ENCODE measurements at regions not wholly inside any gene's neighbourhood (a gene's known extent, or its start where the extent isn't known, plus 50 kb on each side); places are given as distances from the start of the nearest gene placed in this dataset.

DNA sequence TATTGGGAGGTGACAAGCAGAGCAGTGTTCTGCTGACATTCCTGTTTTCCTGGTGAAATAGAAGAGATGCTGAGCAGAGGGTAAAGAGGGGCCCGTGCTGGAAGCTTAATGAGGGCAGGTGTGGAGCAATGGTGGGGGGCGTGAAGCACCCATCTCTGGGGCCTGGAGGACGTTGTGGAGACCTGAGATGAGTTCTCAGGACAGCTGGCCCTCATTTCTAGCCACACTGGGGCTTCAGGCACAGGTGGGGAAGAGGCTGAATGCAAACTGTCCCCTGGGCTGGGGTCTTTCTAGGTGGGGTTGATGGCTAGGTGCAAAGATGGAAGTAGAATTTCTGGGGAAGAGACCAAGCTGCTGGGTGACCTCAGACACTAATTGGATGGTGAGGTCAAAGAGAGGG, 274.2 kb upstream of the TCERG1L start:
- peak in 1 of 3 donors; percentile 9 for DNase-seq
- Histone ChIP-seq H3K27ac (no peak overlapping the region), H3K4me1 (no peaks in the 10 kb centered on the region), H3K4me3 (no peak overlapping the region), H3K9me3 (no peaks in the 10 kb centered on the region), H3K27me3 (no peaks in the 10 kb centered on the region), H3K36me3 (no peaks in the 10 kb centered on the region)
- TF ChIP-seq POLR2A (IDR thresholded peaks at IDR 0.05) = no peak
- TF ChIP-seq, protein P1, sequence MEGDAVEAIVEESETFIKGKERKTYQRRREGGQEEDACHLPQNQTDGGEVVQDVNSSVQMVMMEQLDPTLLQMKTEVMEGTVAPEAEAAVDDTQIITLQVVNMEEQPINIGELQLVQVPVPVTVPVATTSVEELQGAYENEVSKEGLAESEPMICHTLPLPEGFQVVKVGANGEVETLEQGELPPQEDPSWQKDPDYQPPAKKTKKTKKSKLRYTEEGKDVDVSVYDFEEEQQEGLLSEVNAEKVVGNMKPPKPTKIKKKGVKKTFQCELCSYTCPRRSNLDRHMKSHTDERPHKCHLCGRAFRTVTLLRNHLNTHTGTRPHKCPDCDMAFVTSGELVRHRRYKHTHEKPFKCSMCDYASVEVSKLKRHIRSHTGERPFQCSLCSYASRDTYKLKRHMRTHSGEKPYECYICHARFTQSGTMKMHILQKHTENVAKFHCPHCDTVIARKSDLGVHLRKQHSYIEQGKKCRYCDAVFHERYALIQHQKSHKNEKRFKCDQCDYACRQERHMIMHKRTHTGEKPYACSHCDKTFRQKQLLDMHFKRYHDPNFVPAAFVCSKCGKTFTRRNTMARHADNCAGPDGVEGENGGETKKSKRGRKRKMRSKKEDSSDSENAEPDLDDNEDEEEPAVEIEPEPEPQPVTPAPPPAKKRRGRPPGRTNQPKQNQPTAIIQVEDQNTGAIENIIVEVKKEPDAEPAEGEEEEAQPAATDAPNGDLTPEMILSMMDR (IDR thresholded peaks at IDR 0.05) = no peak

DNA sequence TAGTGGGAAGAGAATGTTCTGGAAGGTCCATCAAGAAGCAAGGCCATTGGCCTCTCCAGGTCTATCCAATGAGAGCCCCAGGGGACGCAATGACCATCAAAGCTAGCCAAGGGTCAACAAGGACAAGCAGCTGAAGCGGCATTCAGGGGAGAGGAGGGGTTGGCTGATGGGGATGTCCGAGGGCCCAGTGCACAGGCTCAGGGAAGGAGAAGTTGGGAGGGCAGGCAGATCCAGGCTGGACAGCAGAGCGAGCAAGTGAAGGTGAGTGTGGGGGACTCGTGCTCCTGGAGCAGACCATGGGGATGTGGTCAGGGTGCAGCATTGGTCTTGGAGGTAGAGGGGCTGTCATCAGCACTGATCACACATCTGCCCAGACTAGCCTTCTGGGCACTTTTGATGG, 275.4 kb upstream of the TCERG1L start:
- Histone ChIP-seq H3K4me3 (no peak overlapping the region), H3K9me3 (no peaks in the 10 kb centered on the region), H3K36me3 (no peaks in the 10 kb centered on the region), H3K27ac (no peak overlapping the region), H3K27me3 (no peaks in the 10 kb centered on the region), H3K4me1 (no peaks in the 10 kb centered on the region)
- DNase-seq = no peak
- no peak for TF ChIP-seq POLR2A (IDR thresholded peaks at IDR 0.05)
- TF ChIP-seq, protein P1 (IDR thresholded peaks at IDR 0.05) = no peak

DNA sequence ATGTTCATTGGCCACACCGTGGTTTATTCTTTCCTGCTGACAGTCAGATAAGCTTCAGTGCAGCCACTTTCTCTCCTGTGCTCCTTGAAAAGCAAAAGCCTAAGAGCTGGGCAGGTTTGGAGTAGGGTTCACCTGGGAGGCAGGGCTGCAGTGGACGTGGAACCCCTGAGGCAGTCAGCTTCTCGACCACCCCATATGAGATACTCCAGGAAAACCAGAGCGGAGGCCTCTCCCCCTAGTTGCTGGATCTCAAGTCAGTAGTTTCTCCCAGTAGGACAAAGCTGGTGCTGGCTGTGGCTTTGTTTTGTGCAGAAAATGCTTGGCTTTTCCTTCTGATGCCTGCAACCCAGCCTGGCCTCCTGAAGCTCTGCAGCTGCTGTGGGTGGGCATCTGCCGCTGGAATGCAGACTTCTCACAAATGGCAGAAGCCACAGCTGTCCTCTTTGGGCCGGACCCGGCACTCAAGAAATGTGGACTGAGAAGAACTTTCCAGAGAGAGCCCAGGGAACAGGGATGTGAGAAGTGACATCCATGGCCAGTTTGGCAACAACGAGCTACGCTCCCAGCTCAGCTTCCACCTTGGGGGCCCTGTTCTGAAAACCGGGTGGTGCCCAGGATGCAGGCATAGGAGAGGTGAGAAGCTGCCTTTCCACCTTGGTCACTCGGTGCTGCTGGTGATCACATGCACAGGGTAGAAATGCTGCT, 276.6 kb upstream of the TCERG1L start:
- Histone ChIP-seq H3K27ac (no peak overlapping the region), H3K36me3 (no peaks in the 10 kb centered on the region), H3K4me1 (no peaks in the 10 kb centered on the region), H3K27me3 (no peaks in the 10 kb centered on the region), H3K4me3 (no peak overlapping the region), H3K9me3 (no peaks in the 10 kb centered on the region)
- DNase-seq = no peak
- no peak for TF ChIP-seq POLR2A (IDR thresholded peaks at IDR 0.05)
- TF ChIP-seq, protein P1 (IDR thresholded peaks at IDR 0.05) = no peak

DNA sequence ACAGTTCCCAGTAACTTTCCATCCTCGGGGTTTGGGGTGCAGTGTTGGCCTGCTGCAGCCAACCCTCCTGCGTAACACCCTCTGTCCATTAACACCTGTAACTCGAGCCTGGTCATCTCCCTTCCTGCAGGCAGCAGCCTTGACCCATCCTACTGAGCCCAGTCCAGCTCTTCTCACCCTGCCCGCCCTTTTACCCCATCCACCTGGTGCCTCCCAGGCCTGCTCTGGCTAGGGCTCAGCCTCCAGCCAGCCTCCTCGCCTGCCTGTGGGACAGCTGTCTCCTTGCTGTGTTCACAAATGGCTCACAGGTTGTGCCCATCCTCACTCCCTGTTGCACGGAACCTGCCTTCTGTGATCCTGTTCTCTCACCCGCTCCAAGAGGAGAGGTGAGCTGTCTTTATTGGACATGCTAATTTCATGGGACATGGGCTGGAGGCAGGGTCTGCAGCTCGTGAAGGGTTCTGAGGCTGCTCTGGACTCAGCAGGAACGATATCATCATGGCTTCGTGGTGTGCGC, 277.2 kb upstream of the TCERG1L start:
- DNase-seq = no peak
- TF ChIP-seq POLR2A (IDR thresholded peaks at IDR 0.05) = no peak
- TF ChIP-seq, protein P1 (IDR thresholded peaks at IDR 0.05) = no peak
- no peak overlapping the region for H3K4me3 ChIP-seq
- H3K27ac ChIP-seq = no peak overlapping the region
- H3K27me3 ChIP-seq = no peaks in the 10 kb centered on the region
- H3K36me3 ChIP-seq = no peaks in the 10 kb centered on the region
- no peaks in the 10 kb centered on the region for H3K4me1 ChIP-seq
- no peaks in the 10 kb centered on the region for H3K9me3 ChIP-seq

DNA sequence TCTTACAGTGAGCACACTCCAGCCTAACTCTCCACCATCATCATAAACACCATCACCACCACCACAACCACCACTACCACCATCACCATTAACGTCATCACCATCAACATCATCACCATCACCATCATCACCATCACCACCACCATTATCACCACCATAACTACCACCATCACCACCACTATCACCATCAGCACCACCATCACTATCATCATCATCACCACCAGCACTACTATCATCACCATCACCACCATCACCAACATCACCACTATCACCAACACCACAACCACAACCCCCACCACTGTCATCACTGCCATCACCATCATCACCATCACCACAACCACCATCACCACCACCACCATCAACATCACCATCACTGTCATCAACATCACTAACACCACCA, 279.0 kb upstream of the TCERG1L start:
- Histone ChIP-seq H3K27ac (no peak overlapping the region), H3K4me1 (no peaks in the 10 kb centered on the region), H3K36me3 (no peaks in the 10 kb centered on the region), H3K4me3 (no peak overlapping the region), H3K27me3 (no peaks in the 10 kb centered on the region), H3K9me3 (no peaks in the 10 kb centered on the region)
- TF ChIP-seq POLR2A (IDR thresholded peaks at IDR 0.05) = no peak
- TF ChIP-seq, protein P1 (IDR thresholded peaks at IDR 0.05) = no peak
- no peak for DNase-seq

Data from Peyer's patch (tissue), 4 donors.